Erythroblast (primary cell): ENCODE measurements at regions not wholly inside any gene's neighbourhood (a gene's known extent, or its start where the extent isn't known, plus 50 kb on each side); places are given as distances from the start of the nearest gene placed in this dataset.

Experiments used
- GATA1 ChIP-seq: IDR thresholded peaks from 2 replicates; pipeline ENCODE4 v1.6.1; 2011; ENCODE audit warnings: low read depth, mild to moderate bottlenecking, control low read depth, low read length, moderate library complexity
- POLR2A ChIP-seq: IDR thresholded peaks from 2 replicates; pipeline ENCODE4 v1.6.1; 2011; ENCODE audit warnings: mild to moderate bottlenecking, low read length

GRCh38 chr12:93019975-93020630 lies 91.0 kb upstream of the EEA1 start:
- no peak for TF ChIP-seq POLR2A
- no peak for TF ChIP-seq GATA1
